ENCODE measurements at regions not wholly inside any gene's neighbourhood (a gene's known extent, or its start where the extent isn't known, plus 50 kb on each side); places are given as distances from the start of the nearest gene placed in this dataset.

GRCh38 chr7:3187444-3188040 lies 113.5 kb upstream of the SDK1 start:
- no peak for TF ChIP-seq POLR2A (IDR thresholded peaks at IDR 0.05)
- TF ChIP-seq CTCF (IDR thresholded peaks at IDR 0.05) = no peak
